ENCODE measurements at regions not wholly inside any gene's neighbourhood (a gene's known extent, or its start where the extent isn't known, plus 50 kb on each side); places are given as distances from the start of the nearest gene placed in this dataset.
A peak's percentile ranks its signal among the peaks of the same experiment; 100 is the strongest.
"Not testable (repeated sequence)": the region's sequence is repeated elsewhere in the genome, so short reads cannot be mapped to it uniquely, and the experiment has no call there.

- not testable (repeated sequence) for TF ChIP-seq CTCF (IDR thresholded peaks at IDR 0.05); E2F5 (CRISPR knock-in tag; IDR thresholded peaks at IDR 0.05); CREB1 (CRISPR knock-in tag; IDR thresholded peaks at IDR 0.05); ELF4 (CRISPR knock-in tag; IDR thresholded peaks at IDR 0.05; ENCODE audit: low read depth); ZNF232 (CRISPR knock-in tag; IDR thresholded peaks at IDR 0.05)
- TF ChIP-seq, protein P1, sequence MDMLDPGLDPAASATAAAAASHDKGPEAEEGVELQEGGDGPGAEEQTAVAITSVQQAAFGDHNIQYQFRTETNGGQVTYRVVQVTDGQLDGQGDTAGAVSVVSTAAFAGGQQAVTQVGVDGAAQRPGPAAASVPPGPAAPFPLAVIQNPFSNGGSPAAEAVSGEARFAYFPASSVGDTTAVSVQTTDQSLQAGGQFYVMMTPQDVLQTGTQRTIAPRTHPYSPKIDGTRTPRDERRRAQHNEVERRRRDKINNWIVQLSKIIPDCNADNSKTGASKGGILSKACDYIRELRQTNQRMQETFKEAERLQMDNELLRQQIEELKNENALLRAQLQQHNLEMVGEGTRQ (CRISPR knock-in tag; IDR thresholded peaks at IDR 0.05) = not testable (repeated sequence)
- TF ChIP-seq GTF2I (CRISPR knock-in tag; conservative IDR thresholded peaks at IDR 0.05) = 0 out of 2 replicates have a peak, but pooled peaks have one; percentile 25
- TF ChIP-seq, protein P2, sequence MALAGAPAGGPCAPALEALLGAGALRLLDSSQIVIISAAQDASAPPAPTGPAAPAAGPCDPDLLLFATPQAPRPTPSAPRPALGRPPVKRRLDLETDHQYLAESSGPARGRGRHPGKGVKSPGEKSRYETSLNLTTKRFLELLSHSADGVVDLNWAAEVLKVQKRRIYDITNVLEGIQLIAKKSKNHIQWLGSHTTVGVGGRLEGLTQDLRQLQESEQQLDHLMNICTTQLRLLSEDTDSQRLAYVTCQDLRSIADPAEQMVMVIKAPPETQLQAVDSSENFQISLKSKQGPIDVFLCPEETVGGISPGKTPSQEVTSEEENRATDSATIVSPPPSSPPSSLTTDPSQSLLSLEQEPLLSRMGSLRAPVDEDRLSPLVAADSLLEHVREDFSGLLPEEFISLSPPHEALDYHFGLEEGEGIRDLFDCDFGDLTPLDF (CRISPR knock-in tag; IDR thresholded peaks at IDR 0.05) = not testable (repeated sequence)
These were observed 59.1 kb upstream of the STC2 start for GRCh38 chr5:173387293-173387692.

Data from WTC11 (cell line).